ENCODE measurements at regions not wholly inside any gene's neighbourhood (a gene's known extent, or its start where the extent isn't known, plus 50 kb on each side); places are given as distances from the start of the nearest gene placed in this dataset.

GRCh38 chr16:17852977-17853702 lies 382.4 kb upstream of the XYLT1 start:
- no peak for DNase-seq (ENCODE audit: low read depth)

DNA sequence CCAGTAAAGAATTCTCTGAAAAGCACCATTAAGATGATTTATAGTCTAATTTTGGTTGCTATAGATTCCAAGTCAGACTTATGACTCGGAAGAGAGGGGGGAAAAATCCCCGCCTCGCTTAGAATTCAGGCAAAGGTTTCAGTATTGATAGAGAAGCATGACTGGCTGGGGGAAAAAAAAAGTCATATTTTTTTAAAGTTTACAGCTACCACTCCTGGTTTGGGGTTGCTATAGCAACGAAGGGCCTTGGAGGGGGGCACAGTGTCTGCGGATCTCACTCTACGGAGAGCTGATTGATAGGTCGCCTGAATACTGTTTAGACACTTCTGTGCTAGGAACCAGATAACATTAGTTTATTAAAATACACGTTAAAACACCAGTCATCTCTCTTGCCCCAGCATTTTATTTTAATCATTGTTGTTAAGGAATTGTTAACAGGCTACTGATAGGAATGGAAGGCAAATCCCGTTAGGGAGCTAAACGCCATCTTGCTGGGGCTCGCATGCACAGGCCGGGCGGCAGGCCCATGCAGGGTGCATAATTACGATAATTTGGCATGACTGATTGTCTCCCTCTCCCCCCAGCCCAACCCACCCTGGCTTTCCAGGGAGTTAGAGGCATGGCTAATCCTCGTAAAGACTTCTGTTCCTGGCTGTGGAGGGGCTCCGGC lies 380.0 kb upstream of the XYLT1 start:
- DNase-seq (ENCODE audit: low read depth), result no peak

DNA sequence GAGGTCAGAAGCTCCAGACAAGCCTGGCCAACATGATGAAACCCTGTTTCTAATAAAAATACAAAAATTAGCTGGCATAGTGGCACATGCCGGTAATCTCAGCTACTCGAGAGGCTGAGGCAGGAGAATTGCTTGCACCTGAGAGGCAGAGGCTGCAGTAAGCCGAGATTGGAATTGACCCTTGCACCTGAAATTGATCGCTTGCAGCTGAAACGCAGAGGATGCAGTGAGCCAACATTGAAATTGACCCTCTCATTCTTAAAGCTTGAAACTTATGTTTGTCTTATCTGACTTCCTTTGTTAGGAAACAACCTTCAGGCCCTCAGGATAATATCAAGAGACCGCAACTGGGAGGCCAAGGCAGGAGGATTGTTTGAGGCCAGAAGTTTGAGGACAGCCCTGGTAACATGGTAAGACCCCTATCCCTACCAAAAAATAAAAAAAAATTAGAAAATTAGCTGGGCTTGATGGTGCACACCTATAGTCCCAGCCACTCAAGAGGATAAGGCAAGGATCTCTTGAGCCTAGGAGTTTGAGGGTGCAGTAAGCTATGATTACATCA lies 376.6 kb upstream of the XYLT1 start:
- no peak for DNase-seq (ENCODE audit: low read depth)

- DNase-seq (ENCODE audit: low read depth), result no peak
Observed at GRCh38 chr16:17846030-17846429, 375.3 kb upstream of the XYLT1 start.

GRCh38 chr16:17845031-17845430 lies 374.3 kb upstream of the XYLT1 start:
- no peak for DNase-seq (ENCODE audit: low read depth)

DNA sequence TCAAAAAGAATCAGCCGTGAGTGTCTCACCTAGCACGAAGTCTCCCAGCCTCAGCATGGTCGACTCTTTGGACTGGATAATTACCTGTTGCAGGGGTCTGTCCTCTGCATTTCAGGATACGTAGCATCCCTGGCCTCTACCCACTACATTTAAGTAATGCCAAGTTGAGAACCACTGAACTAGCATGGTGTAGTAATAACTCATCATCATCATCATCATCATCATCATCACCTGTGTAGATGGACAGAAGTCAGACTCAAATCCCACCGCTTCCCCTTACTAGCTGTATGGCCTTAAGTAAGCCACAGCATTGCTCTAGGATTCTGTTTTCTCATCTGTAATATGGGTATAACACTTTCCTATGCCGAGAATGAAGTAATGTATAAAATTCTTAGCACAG lies 373.1 kb upstream of the XYLT1 start:
- no peak for DNase-seq (ENCODE audit: low read depth)

DNA sequence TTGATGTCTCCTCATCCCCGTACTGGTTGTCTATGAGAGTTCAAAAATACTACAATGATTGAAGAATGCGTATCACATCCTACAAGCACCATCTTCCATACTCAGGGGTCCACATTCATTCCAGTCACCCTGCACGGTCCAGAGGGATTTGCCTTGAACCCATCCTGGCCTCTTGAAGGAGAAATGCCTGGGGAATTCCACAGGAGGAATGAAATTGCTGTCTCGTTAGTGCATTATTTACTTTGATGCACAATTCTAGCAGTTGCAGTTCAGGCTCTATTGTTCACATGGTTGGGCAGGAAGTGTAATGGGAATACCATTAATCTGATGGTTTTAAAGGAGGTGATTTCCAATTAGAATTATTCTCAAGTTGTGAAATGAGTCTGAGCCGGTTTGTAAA lies 369.1 kb upstream of the XYLT1 start:
- DNase-seq (ENCODE audit: low read depth), result no peak

DNA sequence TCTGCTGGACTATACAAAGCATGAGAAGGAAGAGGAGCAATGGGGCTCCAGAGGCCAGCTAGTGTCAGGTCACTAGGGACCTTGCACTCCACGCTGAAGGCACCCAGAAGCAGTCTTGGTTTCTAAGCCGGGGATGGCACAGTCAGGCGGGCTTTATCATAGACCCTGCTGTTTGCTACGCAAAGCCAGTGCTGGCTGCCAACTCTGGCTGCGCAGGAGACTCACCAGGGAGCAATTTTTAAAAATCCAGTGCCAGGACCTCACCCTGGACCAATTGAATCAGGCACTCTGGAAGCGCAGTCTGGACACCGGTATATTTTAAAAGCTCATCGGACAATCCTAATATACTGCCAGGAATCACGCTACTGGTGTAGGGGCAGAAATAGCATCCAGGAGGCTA lies 368.5 kb upstream of the XYLT1 start:
- no peak for DNase-seq (ENCODE audit: low read depth)

- DNase-seq (ENCODE audit: low read depth), result no peak
Observed at GRCh38 chr16:17836868-17837602, 366.3 kb upstream of the XYLT1 start.

DNA sequence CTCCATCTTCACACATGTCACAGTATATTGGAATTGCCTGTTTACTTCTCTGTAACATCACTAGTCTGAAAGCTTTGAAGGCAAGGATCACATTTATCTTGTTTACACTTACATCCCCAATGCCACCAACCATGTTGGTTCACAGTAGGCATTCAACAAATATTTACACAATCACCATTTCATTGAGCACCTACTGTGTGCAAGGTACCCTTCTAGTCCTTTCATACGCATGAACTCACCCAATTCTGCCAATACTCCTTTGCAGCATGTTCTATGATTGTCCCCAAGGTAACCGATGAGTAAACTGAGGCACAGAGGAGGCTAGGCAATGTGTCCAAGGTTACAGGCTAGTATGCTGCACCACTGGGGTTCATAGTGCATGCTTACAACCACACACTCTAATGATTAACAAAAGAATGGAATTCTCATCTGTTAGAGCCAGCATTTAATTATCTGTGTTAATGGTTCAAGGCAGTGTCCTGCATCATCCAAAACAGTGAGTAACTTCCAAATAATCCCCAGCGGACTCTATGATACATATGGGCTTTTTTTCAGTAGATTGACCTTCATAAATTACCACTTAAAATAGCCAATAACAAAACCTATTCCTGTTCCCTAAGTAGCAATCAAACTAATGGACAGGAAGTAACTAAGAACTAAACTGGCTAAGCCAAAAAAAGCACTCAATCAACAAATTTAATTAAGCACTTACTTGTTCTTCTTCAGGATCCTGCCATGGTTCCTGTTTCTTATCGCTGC lies 364.5 kb upstream of the XYLT1 start:
- no peak for DNase-seq (ENCODE audit: low read depth)

- no peak for DNase-seq (ENCODE audit: low read depth)
Observed at GRCh38 chr16:17832738-17833137, 362.0 kb upstream of the XYLT1 start.

DNA sequence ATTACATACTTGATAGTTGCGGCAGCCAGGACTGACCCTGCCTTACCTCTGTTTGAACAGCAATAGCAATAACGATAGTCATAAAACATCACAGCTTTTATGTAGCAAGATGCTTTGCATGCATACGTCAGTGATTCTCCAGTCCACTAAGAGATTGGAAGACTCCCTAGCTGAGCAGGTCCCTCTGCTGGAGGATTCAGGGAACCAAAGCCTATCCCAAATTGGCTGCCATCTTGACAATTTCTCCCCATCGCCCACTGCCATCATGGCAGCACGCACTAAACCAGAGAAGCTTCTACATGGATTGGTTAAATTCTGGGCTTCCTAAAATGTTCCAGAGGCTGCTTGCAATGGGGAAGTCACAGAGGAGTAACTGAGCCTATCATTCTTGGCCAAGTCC lies 360.6 kb upstream of the XYLT1 start:
- no peak for DNase-seq (ENCODE audit: low read depth)

- no peak for DNase-seq (ENCODE audit: low read depth)
Observed at GRCh38 chr16:17830651-17831050, 359.9 kb upstream of the XYLT1 start.

- DNase-seq (ENCODE audit: low read depth), result no peak
Observed at GRCh38 chr16:17829811-17830210, 359.1 kb upstream of the XYLT1 start.

DNA sequence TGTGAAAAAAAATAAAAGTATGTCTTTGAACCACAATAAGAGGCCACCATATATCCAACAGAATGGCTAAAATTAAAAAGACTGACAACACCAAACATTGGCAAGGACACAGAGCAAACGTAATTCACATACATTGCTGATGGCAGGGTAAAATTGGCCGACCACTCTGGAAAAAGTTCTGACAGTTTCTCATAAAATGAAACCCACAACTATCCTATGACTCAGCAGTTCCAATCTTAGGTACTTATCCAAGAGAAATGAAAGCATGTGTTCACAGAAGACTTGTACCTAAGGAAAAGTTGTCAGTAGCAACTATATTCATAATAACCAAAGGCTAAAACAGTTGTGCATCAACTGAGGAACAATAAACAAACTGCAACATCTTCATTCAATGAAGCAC lies 357.3 kb upstream of the XYLT1 start:
- DNase-seq (ENCODE audit: low read depth), result no peak

- no peak for DNase-seq (ENCODE audit: low read depth)
Observed at GRCh38 chr16:17827313-17827712, 356.6 kb upstream of the XYLT1 start.

- no peak for DNase-seq (ENCODE audit: low read depth)
Observed at GRCh38 chr16:17817943-17818342, 347.2 kb upstream of the XYLT1 start.

GRCh38 chr16:17817260-17817659 lies 346.5 kb upstream of the XYLT1 start:
- no peak for DNase-seq (ENCODE audit: low read depth)

DNA sequence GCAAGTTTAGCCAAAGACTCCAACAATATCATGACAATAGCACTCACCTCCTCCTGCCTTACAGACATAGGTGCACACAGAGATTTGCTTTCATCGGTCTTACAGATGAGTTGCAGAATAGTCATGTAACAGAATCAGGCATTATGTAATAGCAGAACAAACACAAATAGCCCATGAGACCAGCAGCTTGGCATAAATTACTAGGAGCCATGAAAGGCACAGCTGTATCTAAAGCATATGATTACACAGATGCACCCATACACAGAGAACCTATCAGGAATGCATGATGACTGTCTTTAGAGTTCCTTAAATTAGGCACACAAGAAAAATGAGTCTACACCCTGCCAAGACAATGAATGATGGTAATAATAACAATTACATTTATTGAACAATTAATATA lies 342.0 kb upstream of the XYLT1 start:
- no peak for DNase-seq (ENCODE audit: low read depth)

DNA sequence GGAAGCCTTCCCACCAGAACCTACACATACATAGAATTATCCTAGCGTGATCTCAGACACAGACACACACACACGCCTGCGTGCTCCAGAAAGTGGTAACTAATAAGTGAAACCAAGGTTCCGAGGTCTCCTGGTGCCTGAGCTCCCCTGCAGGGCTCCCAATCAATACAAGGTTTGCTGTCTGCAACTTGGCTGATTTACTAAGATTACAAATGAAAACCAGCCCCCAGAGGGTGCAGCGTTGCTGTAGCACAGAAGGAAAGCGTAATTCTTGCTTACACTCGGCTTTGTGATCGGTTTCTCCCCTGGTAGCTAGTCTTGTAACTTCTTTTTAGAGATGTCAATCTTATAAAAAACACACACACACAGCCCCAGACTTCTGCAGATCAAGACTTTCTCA lies 334.1 kb upstream of the XYLT1 start:
- no peak for DNase-seq (ENCODE audit: low read depth)

DNA sequence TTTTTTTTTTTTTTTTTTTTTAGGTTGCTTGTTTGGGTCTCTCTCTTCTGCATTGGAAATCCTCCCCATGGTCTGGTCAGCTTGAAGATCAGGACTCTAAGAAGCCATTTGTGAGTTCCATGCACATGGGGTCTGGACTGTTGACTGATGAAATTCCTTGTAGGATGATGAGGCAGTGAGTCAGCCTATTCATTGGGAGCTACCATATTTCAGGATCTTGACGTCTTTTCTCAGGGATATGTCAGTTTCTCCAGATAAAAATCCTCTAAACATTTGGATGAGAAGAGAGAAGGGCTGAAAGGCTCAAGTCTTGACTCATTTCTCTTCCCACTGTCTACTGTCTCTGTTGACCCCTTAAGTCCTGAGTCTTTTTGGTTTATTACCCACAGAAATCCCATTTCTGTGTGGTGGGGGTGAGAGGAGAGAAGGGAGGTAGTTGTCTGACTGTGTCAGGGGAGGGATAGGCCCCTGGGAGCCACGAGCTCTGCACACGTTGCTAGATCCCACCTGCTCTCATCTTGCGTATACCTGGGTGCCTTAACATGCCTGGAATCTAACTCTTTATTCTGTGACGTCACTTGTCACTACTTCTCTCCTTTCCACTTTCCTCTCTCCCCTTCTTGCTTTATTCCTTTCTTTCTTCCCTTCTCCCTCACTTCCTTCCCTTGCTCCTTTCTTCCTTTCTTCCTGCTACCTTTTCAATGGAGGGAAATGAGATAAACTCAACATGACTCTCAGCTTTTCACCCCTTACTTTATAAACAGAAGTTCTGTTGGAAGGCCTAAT lies 333.1 kb upstream of the XYLT1 start:
- no peak for DNase-seq (ENCODE audit: low read depth)
